HEK293T (cell line): ENCODE measurements at regions not wholly inside any gene's neighbourhood (a gene's known extent, or its start where the extent isn't known, plus 50 kb on each side); places are given as distances from the start of the nearest gene placed in this dataset.

ENCODE experiments used
- CTBP1 ChIP-seq: fragments of 450-650 bp; IDR thresholded peaks from 2 replicates; pipeline ENCODE4 v1.6.1; 2016; ENCODE audit warnings: borderline replicate concordance
- PKNOX1 ChIP-seq: fragments of 450-650 bp; IDR thresholded peaks from 2 replicates; pipeline ENCODE4 v1.6.1; 2016
- ZNF384 ChIP-seq: fragments of 450-650 bp; IDR thresholded peaks from 2 replicates; pipeline ENCODE4 v1.6.1; 2016

- TF ChIP-seq ZNF384 = no peak
- no peak for TF ChIP-seq PKNOX1
- TF ChIP-seq CTBP1 = no peak
These were observed 58.3 kb upstream of the TRIB2 start for GRCh38 chr2:12658310-12658945.
